ENCODE measurements at regions not wholly inside any gene's neighbourhood (a gene's known extent, or its start where the extent isn't known, plus 50 kb on each side); places are given as distances from the start of the nearest gene placed in this dataset.

GRCh38 chr7:94252124-94252523 is 142.6 kb upstream of the COL1A2 start (continued):
- no peak for TF ChIP-seq MAFK (IDR thresholded peaks at IDR 0.05; ENCODE audit: low read depth, low read length)

DNA sequence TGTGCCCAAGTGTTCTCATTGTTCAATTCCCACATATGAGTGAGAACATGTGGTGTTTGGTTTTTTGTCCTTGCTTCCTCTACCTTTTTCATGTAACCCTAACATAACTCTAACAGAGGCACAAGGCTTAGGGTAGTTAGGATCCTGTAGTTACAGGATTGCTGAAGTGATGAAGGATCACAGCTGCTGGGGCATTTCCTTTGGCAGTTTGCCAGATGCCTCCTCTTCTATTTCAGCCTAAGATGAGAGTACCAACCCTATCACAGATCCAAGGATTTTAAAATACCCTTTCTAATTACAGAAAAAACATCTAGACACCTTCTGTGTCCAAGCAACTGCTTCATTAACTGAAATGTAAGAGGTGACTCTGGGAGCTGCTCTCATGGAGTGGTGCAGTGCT is 141.7 kb upstream of the COL1A2 start:
- H3K4ac ChIP-seq (replicated peaks; ENCODE audit: insufficient read length, low read depth, low read length): no peak overlapping the region
- H2AK5ac ChIP-seq (ENCODE audit: low read depth, low read length): no peak overlapping the region
- H4K20me1 ChIP-seq (replicated peaks in 1 of 2; ENCODE audit: control insufficient read depth in 1 of 2, insufficient read depth in 2 of 2, low read length in 2 of 2): no peaks in the 10 kb centered on the region
- no peak overlapping the region for H3K4me2 ChIP-seq (ENCODE audit: insufficient read depth in 1 of 2, low read depth in 2 of 2, low read length in 2 of 2)
- H3K14ac ChIP-seq (ENCODE audit: insufficient read length): no peak overlapping the region
- H2BK12ac ChIP-seq (ENCODE audit: low read depth, low read length): no peak overlapping the region
- H3K9me3 ChIP-seq (ENCODE audit: insufficient read depth in 2 of 2, low read depth in 1 of 2, low read length in 1 of 2): no peaks in the 10 kb centered on the region
- FAIRE-seq (no peak), DNase-seq (ENCODE audit: low read depth in 1 of 2, low spot score in 2 of 2) (no peak)
- ChIA-PET POLR2A (ENCODE audit: partially characterized antibody) (no interaction called here), CTCF (ENCODE audit: partially characterized antibody) (no interaction called here)
- no peak overlapping the region for H2AFZ ChIP-seq (ENCODE audit: low read length)
- H3K4me1 ChIP-seq (replicated peaks in 1 of 4; ENCODE audit: control insufficient read depth in 3 of 4, insufficient read depth in 4 of 4, low read length in 3 of 4): no peaks in the 10 kb centered on the region
- no peak overlapping the region for H2BK15ac ChIP-seq (ENCODE audit: low read length)
- H3K56ac ChIP-seq (replicated peaks; ENCODE audit: insufficient read length, low read depth, low read length): no peak overlapping the region
- no peak overlapping the region for H3K18ac ChIP-seq (ENCODE audit: extremely low read depth, low read length)
- H3K79me2 ChIP-seq (ENCODE audit: control insufficient read depth in 1 of 2, insufficient read depth in 2 of 2, low read length in 2 of 2): no peaks in the 10 kb centered on the region
- H2BK5ac ChIP-seq (ENCODE audit: low read depth, low read length): no peak overlapping the region
- H4K8ac ChIP-seq (ENCODE audit: extremely low read depth, insufficient read depth, low read length): no peak overlapping the region
- no peak overlapping the region for H4K5ac ChIP-seq (ENCODE audit: insufficient read length, low read depth, low read length)
- H3K27me3 ChIP-seq (replicated peaks in 1 of 4; ENCODE audit: control insufficient read depth in 3 of 4, extremely low read depth in 1 of 4, insufficient read depth in 3 of 4, low read length in 3 of 4): no peaks in the 10 kb centered on the region
- H3K4me3 ChIP-seq (ENCODE audit: extremely low read depth in 1 of 4, insufficient read depth in 2 of 4, low read depth in 3 of 4, low read length in 4 of 4): no peak overlapping the region
- no peak overlapping the region for H2BK20ac ChIP-seq (ENCODE audit: low read length)
- H3K23me2 ChIP-seq (ENCODE audit: low read depth, low read length): no peaks in the 10 kb centered on the region
- no peak overlapping the region for H3K9ac ChIP-seq (replicated peaks in 1 of 4; ENCODE audit: extremely low read depth in 1 of 4, low read depth in 3 of 4, low read length in 3 of 4)
- no peaks in the 10 kb centered on the region for H3K79me1 ChIP-seq (ENCODE audit: low read depth, low read length)
- no peak overlapping the region for H3K27ac ChIP-seq (ENCODE audit: low read depth, low read length)
- no peak overlapping the region for H3K23ac ChIP-seq (ENCODE audit: insufficient read length)
- no peaks in the 10 kb centered on the region for H3K36me3 ChIP-seq (ENCODE audit: control insufficient read depth in 2 of 4, insufficient read depth in 4 of 4, low read length in 3 of 4)
- H4K91ac ChIP-seq (replicated peaks; ENCODE audit: insufficient read length, low read length): no peak overlapping the region
- H2BK120ac ChIP-seq (replicated peaks; ENCODE audit: low read depth, low read length): no peak overlapping the region
- no peak for TF ChIP-seq ATF2 (IDR thresholded peaks at IDR 0.05; ENCODE audit: low read length)
- no peak for TF ChIP-seq JUND (IDR thresholded peaks at IDR 0.05; ENCODE audit: low read length)
- TF ChIP-seq TBP (IDR thresholded peaks at IDR 0.05; ENCODE audit: low read depth, low read length): no peak
- TF ChIP-seq RFX5 (IDR thresholded peaks at IDR 0.05; ENCODE audit: borderline replicate concordance, low read depth, low read length): no peak
- TF ChIP-seq SAP30 (IDR thresholded peaks at IDR 0.05; ENCODE audit: insufficient read depth, insufficient replicate concordance, low read length): no peak
- no peak for TF ChIP-seq HDAC2 (IDR thresholded peaks at IDR 0.05; ENCODE audit: borderline replicate concordance in 1 of 2, low read depth in 2 of 2, low read length in 2 of 2)
- no peak for TF ChIP-seq SP2 (IDR thresholded peaks at IDR 0.05; ENCODE audit: low read length)
- TF ChIP-seq SRF (IDR thresholded peaks at IDR 0.05; ENCODE audit: low read depth, low read length): no peak
- TF ChIP-seq SIRT6 (IDR thresholded peaks at IDR 0.05; ENCODE audit: low read length): no peak
- TF ChIP-seq CREB1 (IDR thresholded peaks at IDR 0.05): no peak
- TF ChIP-seq PHF8 (conservative IDR thresholded peaks at IDR 0.05; ENCODE audit: low read depth, low read length): no peak

Data from H1 (cell line).